Activated CD4-positive, alpha-beta T cell treated with anti-CD3 and anti-CD28 coated beads, Interleukin-2, amount 10 ng/mL, durations not matched to agents 24 days and 14 days (primary cell): ENCODE measurements at regions not wholly inside any gene's neighbourhood (a gene's known extent, or its start where the extent isn't known, plus 50 kb on each side); places are given as distances from the start of the nearest gene placed in this dataset.

Experiments used
- DNase-seq: peaks from one replicate; pipeline ENCODE4 v3.0.0; 2022
- H3K27ac Mint-ChIP-seq: one replicate; pipeline ENCODE4 v1.8.0; 2022; ENCODE audit warnings: mild to moderate bottlenecking, mixed read lengths
- H3K27me3 Mint-ChIP-seq: one replicate; pipeline ENCODE4 v1.8.0; 2022; ENCODE audit warnings: mixed read lengths
- H3K36me3 Mint-ChIP-seq: one replicate; pipeline ENCODE4 v1.8.0; 2022; ENCODE audit warnings: low read depth, mild to moderate bottlenecking, mixed read lengths
- H3K4me1 Mint-ChIP-seq: one replicate; pipeline ENCODE4 v1.8.0; 2021; ENCODE audit warnings: mixed read lengths
- H3K4me3 Mint-ChIP-seq: one replicate; pipeline ENCODE4 v1.8.0; 2022; ENCODE audit warnings: mild to moderate bottlenecking, moderate library complexity, mixed read lengths
- H3K9me3 Mint-ChIP-seq: one replicate; pipeline ENCODE4 v1.8.0; 2021; ENCODE audit warnings: mixed read lengths
- intact Hi-C: fragments of 100-400 bp; cut with micrococcal nuclease; formaldehyde crosslinking; loops from one replicate; pipeline ENCODE4 v1.15.1; 2023

GRCh38 chr13:36493046-36493445 is 60.8 kb downstream of the CCNA1 start:
- Mint-ChIP-seq H3K27ac (no peak overlapping the region), H3K27me3 (peaks cover 2% of the 10 kb centered on the region), H3K4me3 (no peak overlapping the region), H3K36me3 (no peaks in the 10 kb centered on the region), H3K9me3 (no peaks in the 10 kb centered on the region), H3K4me1 (no peaks in the 10 kb centered on the region)
- intact Hi-C loops, result no loop called here
- no peak for DNase-seq

GRCh38 chr13:36495431-36495830 is 63.1 kb downstream of the CCNA1 start:
- Mint-ChIP-seq H3K9me3 (no peaks in the 10 kb centered on the region), H3K36me3 (no peaks in the 10 kb centered on the region), H3K4me3 (no peak overlapping the region), H3K27ac (no peak overlapping the region), H3K27me3 (peaks cover 6% of the 10 kb centered on the region), H3K4me1 (no peaks in the 10 kb centered on the region)
- intact Hi-C loops, result no loop called here
- no peak for DNase-seq

- no peak overlapping the region for H3K4me3 Mint-ChIP-seq
- peak; percentile 23 for DNase-seq
- no peaks in the 10 kb centered on the region for H3K27me3 Mint-ChIP-seq
- intact Hi-C loops, result no loop called here
- no peaks in the 10 kb centered on the region for H3K4me1 Mint-ChIP-seq
- H3K36me3 Mint-ChIP-seq, result no peaks in the 10 kb centered on the region
- no peak overlapping the region for H3K27ac Mint-ChIP-seq
- no peaks in the 10 kb centered on the region for H3K9me3 Mint-ChIP-seq
Observed at GRCh38 chr13:36509369-36509768, 77.1 kb downstream of the CCNA1 start.

GRCh38 chr13:36512771-36513170 is 80.5 kb downstream of the CCNA1 start:
- DNase-seq, result peak; percentile 31
- Mint-ChIP-seq H3K4me3 (no peak overlapping the region), H3K27ac (no peak overlapping the region), H3K9me3 (no peaks in the 10 kb centered on the region), H3K4me1 (no peaks in the 10 kb centered on the region), H3K27me3 (no peaks in the 10 kb centered on the region), H3K36me3 (no peaks in the 10 kb centered on the region)
- intact Hi-C loops, result no loop called here

GRCh38 chr13:36513266-36513665 is 81.0 kb downstream of the CCNA1 start:
- H3K9me3 Mint-ChIP-seq, result no peaks in the 10 kb centered on the region
- H3K27me3 Mint-ChIP-seq, result no peaks in the 10 kb centered on the region
- peak; percentile 12 for DNase-seq
- H3K4me3 Mint-ChIP-seq, result no peak overlapping the region
- intact Hi-C loops, result no loop called here
- no peaks in the 10 kb centered on the region for H3K36me3 Mint-ChIP-seq
- no peak overlapping the region for H3K27ac Mint-ChIP-seq
- H3K4me1 Mint-ChIP-seq, result no peaks in the 10 kb centered on the region

- DNase-seq, result peak; percentile 34
- H3K27me3 Mint-ChIP-seq, result no peaks in the 10 kb centered on the region
- no peak overlapping the region for H3K4me3 Mint-ChIP-seq
- H3K9me3 Mint-ChIP-seq, result no peaks in the 10 kb centered on the region
- H3K4me1 Mint-ChIP-seq, result no peaks in the 10 kb centered on the region
- H3K36me3 Mint-ChIP-seq, result no peaks in the 10 kb centered on the region
- intact Hi-C loops, result no loop called here
- no peak overlapping the region for H3K27ac Mint-ChIP-seq
Observed at GRCh38 chr13:36515466-36515865, 83.2 kb downstream of the CCNA1 start.

- intact Hi-C loops, result no loop called here
- Mint-ChIP-seq H3K27ac (no peak overlapping the region), H3K36me3 (no peaks in the 10 kb centered on the region), H3K27me3 (no peaks in the 10 kb centered on the region), H3K4me1 (no peaks in the 10 kb centered on the region), H3K4me3 (no peak overlapping the region), H3K9me3 (no peaks in the 10 kb centered on the region)
- DNase-seq, result no peak
Observed at GRCh38 chr13:36516225-36516624, 83.9 kb downstream of the CCNA1 start.

- intact Hi-C loops, result no loop called here
- Mint-ChIP-seq H3K4me1 (no peaks in the 10 kb centered on the region), H3K27ac (no peak overlapping the region), H3K4me3 (no peak overlapping the region), H3K27me3 (no peaks in the 10 kb centered on the region), H3K36me3 (no peaks in the 10 kb centered on the region), H3K9me3 (no peaks in the 10 kb centered on the region)
- DNase-seq, result peak; percentile 35
Observed at GRCh38 chr13:36518707-36519106, 86.4 kb downstream of the CCNA1 start.

- Mint-ChIP-seq H3K27ac (no peak overlapping the region), H3K36me3 (no peaks in the 10 kb centered on the region), H3K4me1 (no peaks in the 10 kb centered on the region), H3K4me3 (no peak overlapping the region), H3K27me3 (no peaks in the 10 kb centered on the region), H3K9me3 (no peaks in the 10 kb centered on the region)
- intact Hi-C loops, result no loop called here
- DNase-seq, result peak; percentile 3
Observed at GRCh38 chr13:36519432-36519831, 87.1 kb downstream of the CCNA1 start.

- peaks cover 2% of the 10 kb centered on the region for H3K27me3 Mint-ChIP-seq
- intact Hi-C loops, result no loop called here
- H3K4me1 Mint-ChIP-seq, result no peaks in the 10 kb centered on the region
- no peaks in the 10 kb centered on the region for H3K9me3 Mint-ChIP-seq
- H3K27ac Mint-ChIP-seq, result no peak overlapping the region
- H3K4me3 Mint-ChIP-seq, result no peak overlapping the region
- H3K36me3 Mint-ChIP-seq, result no peaks in the 10 kb centered on the region
- peak; percentile 23 for DNase-seq
Observed at GRCh38 chr13:36520111-36520510, 87.8 kb downstream of the CCNA1 start.

- DNase-seq, result no peak
- no peaks in the 10 kb centered on the region for H3K36me3 Mint-ChIP-seq
- no peaks in the 10 kb centered on the region for H3K9me3 Mint-ChIP-seq
- H3K27ac Mint-ChIP-seq, result no peak overlapping the region
- H3K4me1 Mint-ChIP-seq, result no peaks in the 10 kb centered on the region
- peaks cover 4% of the 10 kb centered on the region for H3K27me3 Mint-ChIP-seq
- H3K4me3 Mint-ChIP-seq, result no peak overlapping the region
- intact Hi-C loops, result no loop called here
Observed at GRCh38 chr13:36526897-36527296, 94.6 kb downstream of the CCNA1 start.

- peak; percentile 13 for DNase-seq
- Mint-ChIP-seq H3K4me3 (no peak overlapping the region), H3K27me3 (peaks cover 4% of the 10 kb centered on the region), H3K4me1 (no peaks in the 10 kb centered on the region), H3K36me3 (no peaks in the 10 kb centered on the region), H3K9me3 (no peaks in the 10 kb centered on the region), H3K27ac (no peak overlapping the region)
- intact Hi-C loops, result no loop called here
Observed at GRCh38 chr13:36528105-36528504, 95.8 kb downstream of the CCNA1 start.

- H3K4me1 Mint-ChIP-seq, result no peaks in the 10 kb centered on the region
- no peaks in the 10 kb centered on the region for H3K36me3 Mint-ChIP-seq
- DNase-seq, result peak; percentile 37
- intact Hi-C loops, result no loop called here
- H3K9me3 Mint-ChIP-seq, result no peaks in the 10 kb centered on the region
- H3K27me3 Mint-ChIP-seq, result peaks cover 2% of the 10 kb centered on the region
- H3K4me3 Mint-ChIP-seq, result no peak overlapping the region
- no peak overlapping the region for H3K27ac Mint-ChIP-seq
Observed at GRCh38 chr13:36530050-36530789, 97.9 kb downstream of the CCNA1 start.

- Mint-ChIP-seq H3K9me3 (no peaks in the 10 kb centered on the region), H3K27ac (no peak overlapping the region), H3K4me1 (no peaks in the 10 kb centered on the region), H3K27me3 (peaks cover 2% of the 10 kb centered on the region), H3K4me3 (no peak overlapping the region), H3K36me3 (no peaks in the 10 kb centered on the region)
- peak; percentile 34 for DNase-seq
- intact Hi-C loops, result no loop called here
Observed at GRCh38 chr13:36530861-36531590, 98.7 kb downstream of the CCNA1 start.
